Stomach (tissue), 8 donors: ENCODE measurements at regions not wholly inside any gene's neighbourhood (a gene's known extent, or its start where the extent isn't known, plus 50 kb on each side); places are given as distances from the start of the nearest gene placed in this dataset.

ENCODE experiments used
- DNase-seq, 2 donors: peaks; one replicate each; pipeline versions ENCODE4 v3.0.0 to v3.0.0-alpha.2; 2013 to 2019
- H3K27ac ChIP-seq, 5 donors: fragments of 200-600 bp in 4 of 5; sonication (generic) in 4 of 5; one replicate each; pipeline ENCODE4 v1.5.1; 2013 to 2019; ENCODE audit warnings: mild to moderate bottlenecking in 1 of 5, moderate library complexity in 1 of 5
- H3K27me3 ChIP-seq, 3 donors: fragments of 200-600 bp; sonication (generic); one replicate each; pipeline ENCODE4 v1.5.1; 2017 to 2019; ENCODE audit warnings: mixed run types in 1 of 3
- H3K36me3 ChIP-seq, 4 donors: fragments of 200-600 bp; sonication (generic); 1 replicate in 3 of 4; 2 replicates in 1 of 4; pipeline ENCODE4 v1.5.1; 2016 to 2019
- H3K4me1 ChIP-seq, 4 donors: fragments of 200-600 bp; sonication (generic); one replicate each; pipeline ENCODE4 v1.5.1; 2016 to 2019
- H3K4me3 ChIP-seq, 4 donors: fragments of 200-600 bp; sonication (generic) in 3 of 4; one replicate each; pipeline ENCODE4 v1.5.1; 2016 to 2019; ENCODE audit warnings: mild to moderate bottlenecking in 1 of 4
- H3K9me3 ChIP-seq, 4 donors: fragments of 200-600 bp; sonication (generic); one replicate each; pipeline ENCODE4 v1.5.1; 2016 to 2019
- EP300 ChIP-seq: sonication (generic); formaldehyde crosslinking; IDR thresholded peaks from one replicate; pipeline ENCODE4 v1.6.1; 2017; ENCODE audit warnings: antibody characterized with exemption
- POLR2A ChIP-seq, 4 donors: fragments of 450-650 bp; IDR thresholded peaks; one replicate each; pipeline ENCODE4 v1.6.1; 2016; ENCODE audit warnings: antibody characterized with exemption in 4 of 4, control low read depth in 2 of 4, mild to moderate bottlenecking in 1 of 4, moderate library complexity in 1 of 4
- POLR2AphosphoS5 ChIP-seq, 3 donors: sonication (generic); formaldehyde crosslinking; IDR thresholded peaks; one replicate each; pipeline ENCODE4 v1.6.1; 2016; ENCODE audit warnings: antibody characterized with exemption in 3 of 3
- WGBS, 5 donors: extraction: QIAGEN DNeasy Blood & Tissue Kit in 3 of 5; methylation state at CpG; one replicate each; pipeline versions ENCODE4 v1.1.5 to v1.1.7; 2013 to 2018; 5-methylcytosine and 5-hydroxymethylcytosine counted together
- intact Hi-C: fragments of 100-400 bp; cut with DNase I; formaldehyde crosslinking; loops from one replicate; pipeline ENCODE4 v1.15.1; 2023; ENCODE audit warnings: low total_unique reads
- TF ChIP-seq, protein P1 (sequence below), 7 experiments: fragments of 450-650 bp in 4 of 7; fragments of 200-600 bp in 3 of 7; sonication (generic) in 3 of 7; IDR thresholded peaks; one replicate each; pipeline ENCODE4 v1.5.1; 2016 to 2019; ENCODE audit warnings: antibody characterized with exemption in 7 of 7, control low read depth in 2 of 7, mild to moderate bottlenecking in 1 of 7
- donor health status: healthy with polysubstance abuse.
- donor health status: Bipolar disorder and iron deficiency.
- donor health status: healthy.

DNA sequence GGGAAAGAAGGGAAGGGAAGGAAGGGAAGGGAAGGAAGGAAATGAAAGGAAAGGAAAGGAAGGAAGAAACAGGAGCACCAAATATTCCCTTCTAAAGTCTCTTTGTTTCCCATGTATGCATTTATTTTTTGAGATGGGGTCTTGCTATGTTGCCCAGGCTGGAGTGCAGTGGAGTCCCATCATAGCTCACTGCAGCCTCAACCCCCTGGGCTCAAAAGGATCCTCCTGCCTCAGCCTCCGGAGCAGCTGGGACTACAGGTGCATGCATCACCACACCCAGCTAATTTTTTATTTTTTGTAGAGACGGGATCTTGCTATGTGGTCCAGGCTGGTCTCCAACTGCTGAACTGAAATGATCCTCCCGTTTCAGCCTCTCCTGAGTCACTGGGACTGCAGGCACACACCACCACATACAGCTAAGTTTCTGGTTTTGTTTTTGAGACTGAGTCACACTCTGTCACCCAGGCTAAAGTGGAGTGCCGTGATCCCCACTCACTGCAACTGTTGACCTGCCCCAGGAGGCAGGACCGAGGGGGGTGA lies 102.8 kb downstream of the CRLF2 start:
- TF ChIP-seq POLR2AphosphoS5 (IDR thresholded peaks at IDR 0.05): no peak
- no peak for TF ChIP-seq EP300
- TF ChIP-seq, protein P1, sequence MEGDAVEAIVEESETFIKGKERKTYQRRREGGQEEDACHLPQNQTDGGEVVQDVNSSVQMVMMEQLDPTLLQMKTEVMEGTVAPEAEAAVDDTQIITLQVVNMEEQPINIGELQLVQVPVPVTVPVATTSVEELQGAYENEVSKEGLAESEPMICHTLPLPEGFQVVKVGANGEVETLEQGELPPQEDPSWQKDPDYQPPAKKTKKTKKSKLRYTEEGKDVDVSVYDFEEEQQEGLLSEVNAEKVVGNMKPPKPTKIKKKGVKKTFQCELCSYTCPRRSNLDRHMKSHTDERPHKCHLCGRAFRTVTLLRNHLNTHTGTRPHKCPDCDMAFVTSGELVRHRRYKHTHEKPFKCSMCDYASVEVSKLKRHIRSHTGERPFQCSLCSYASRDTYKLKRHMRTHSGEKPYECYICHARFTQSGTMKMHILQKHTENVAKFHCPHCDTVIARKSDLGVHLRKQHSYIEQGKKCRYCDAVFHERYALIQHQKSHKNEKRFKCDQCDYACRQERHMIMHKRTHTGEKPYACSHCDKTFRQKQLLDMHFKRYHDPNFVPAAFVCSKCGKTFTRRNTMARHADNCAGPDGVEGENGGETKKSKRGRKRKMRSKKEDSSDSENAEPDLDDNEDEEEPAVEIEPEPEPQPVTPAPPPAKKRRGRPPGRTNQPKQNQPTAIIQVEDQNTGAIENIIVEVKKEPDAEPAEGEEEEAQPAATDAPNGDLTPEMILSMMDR (IDR thresholded peaks at IDR 0.05): no peak
- no peak for TF ChIP-seq POLR2A (IDR thresholded peaks at IDR 0.05)
- 76 to 90% (median 88%) methylated on average over 5 of the region's 5 CpGs for WGBS, 5 donors
- Histone ChIP-seq H3K36me3 (no peaks in the 10 kb centered on the region), H3K4me3 (no peak overlapping the region), H3K27ac (no peak overlapping the region), H3K27me3 (peaks cover 0 to 51% (median 15%) of the 10 kb centered on the region in 3 donors), H3K4me1 (no peaks in the 10 kb centered on the region), H3K9me3 (peaks cover 0 to 9% (median 5%) of the 10 kb centered on the region in 4 donors)
- intact Hi-C loops: no loop called here
- DNase-seq: no peak

DNA sequence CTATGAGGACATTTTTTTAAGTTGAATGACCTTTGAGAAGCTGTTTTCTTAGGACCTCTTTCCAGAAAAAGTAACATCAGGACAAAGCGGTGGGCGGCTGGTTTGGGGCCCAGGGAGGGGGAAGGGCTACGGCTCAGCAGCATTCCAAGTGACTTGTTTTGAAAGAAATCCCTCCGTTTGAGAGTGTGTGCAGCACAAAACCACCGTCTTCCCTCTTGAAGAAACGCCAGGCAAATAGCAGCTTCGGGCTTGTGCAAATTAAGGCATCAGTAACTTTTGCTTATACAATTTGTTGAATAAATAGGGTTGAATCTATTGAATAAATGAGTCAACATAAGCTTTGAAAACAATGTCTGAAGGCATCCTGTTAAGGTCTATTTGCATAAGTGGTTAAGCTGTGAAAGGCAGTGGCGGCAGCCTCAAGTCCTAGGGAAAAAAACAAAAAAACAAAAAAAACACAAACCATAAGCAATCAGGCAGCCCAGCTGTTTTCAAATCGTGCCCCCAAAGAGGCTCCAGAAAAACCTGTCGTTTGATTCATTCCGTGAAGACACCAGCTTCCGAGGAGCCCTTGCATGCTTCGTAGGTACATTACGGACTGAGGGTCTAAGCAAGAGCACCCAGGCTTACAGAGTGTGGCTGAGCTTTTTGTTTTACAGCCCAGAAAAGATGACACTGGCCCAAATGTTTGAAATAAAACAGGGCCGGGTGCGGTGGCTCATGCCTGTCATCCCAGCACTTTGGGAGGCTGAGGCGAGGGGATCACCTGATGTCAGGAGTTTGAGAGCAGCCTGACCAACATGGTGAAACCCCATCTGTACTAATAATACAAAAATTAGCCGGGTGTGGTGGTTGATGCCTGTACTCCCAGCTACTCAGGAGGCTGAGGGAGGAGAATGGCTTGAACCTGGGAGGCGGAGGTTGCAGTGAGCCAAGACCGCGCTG lies 103.7 kb downstream of the CRLF2 start:
- no peaks in the 10 kb centered on the region for H3K4me1 ChIP-seq
- TF ChIP-seq POLR2AphosphoS5 (IDR thresholded peaks at IDR 0.05): no peak
- TF ChIP-seq POLR2A (IDR thresholded peaks at IDR 0.05): no peak
- TF ChIP-seq EP300: no peak
- TF ChIP-seq, protein P1 (IDR thresholded peaks at IDR 0.05): no peak
- H3K9me3 ChIP-seq: peaks cover 0 to 9% (median 5%) of the 10 kb centered on the region in 4 donors
- intact Hi-C loops: no loop called here
- DNase-seq: no peak
- H3K36me3 ChIP-seq: no peaks in the 10 kb centered on the region
- no peak overlapping the region for H3K27ac ChIP-seq
- peaks cover 0 to 48% (median 15%) of the 10 kb centered on the region in 3 donors for H3K27me3 ChIP-seq
- 24 to 32% (median 27%) methylated on average over 20 to 21 of the region's 21 CpGs for WGBS, 5 donors
- H3K4me3 ChIP-seq: no peak overlapping the region

DNA sequence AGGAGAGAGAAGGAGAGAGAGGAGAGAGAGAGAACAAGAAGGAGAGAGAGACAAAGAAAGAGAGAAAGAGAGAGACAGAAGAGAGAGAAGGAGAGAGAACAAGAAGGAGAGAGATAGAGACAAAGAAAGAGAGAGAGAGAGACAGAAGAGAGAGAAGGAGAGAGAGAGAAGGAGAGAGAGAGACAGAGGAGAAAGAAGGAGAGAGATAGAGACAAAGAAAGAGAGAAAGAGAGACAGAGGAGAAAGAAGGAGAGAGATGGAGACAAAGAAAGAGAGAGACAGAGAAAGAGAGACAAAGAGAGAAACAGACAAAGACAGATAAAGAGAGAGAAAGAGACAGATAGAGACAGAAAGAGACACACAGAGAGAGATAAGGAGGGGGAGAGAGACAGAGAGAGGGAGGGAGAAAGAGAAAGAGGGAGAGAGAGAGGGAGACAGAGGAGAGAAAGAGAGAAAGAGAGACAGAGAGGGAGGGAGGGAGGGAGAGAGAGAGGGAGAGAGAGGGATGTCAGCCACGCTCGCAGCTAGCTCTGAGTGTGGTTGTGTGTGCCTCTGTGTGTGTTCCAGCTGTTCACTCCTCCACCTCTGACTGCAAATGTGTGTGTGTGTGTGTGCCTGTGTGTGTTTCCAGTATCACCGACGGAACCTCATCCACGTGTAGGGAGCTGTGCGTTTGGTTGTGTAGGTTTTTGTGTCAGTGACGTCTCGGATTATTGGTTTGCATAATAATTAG lies 105.8 kb downstream of the CRLF2 start:
- H3K9me3 ChIP-seq: peaks cover 0 to 7% (median 0%) of the 10 kb centered on the region in 4 donors
- H3K4me1 ChIP-seq: no peaks in the 10 kb centered on the region
- TF ChIP-seq POLR2A (IDR thresholded peaks at IDR 0.05) (no peak), POLR2AphosphoS5 (IDR thresholded peaks at IDR 0.05) (no peak), EP300 (no peak)
- TF ChIP-seq, protein P1 (IDR thresholded peaks at IDR 0.05): no peak
- H3K27ac ChIP-seq: no peak overlapping the region
- no peak overlapping the region for H3K4me3 ChIP-seq
- 16 to 35% (median 28%) methylated on average over 8 of the region's 8 CpGs for WGBS, 5 donors
- intact Hi-C loops: no loop called here
- H3K36me3 ChIP-seq: no peaks in the 10 kb centered on the region
- DNase-seq: no peak
- H3K27me3 ChIP-seq: peaks cover 0 to 27% (median 7%) of the 10 kb centered on the region in 3 donors
